SK-N-SH (cell line): ENCODE measurements at regions not wholly inside any gene's neighbourhood (a gene's known extent, or its start where the extent isn't known, plus 50 kb on each side); places are given as distances from the start of the nearest gene placed in this dataset.

Experiments used
- CTCF ChIA-PET: fragments of 300-600, 350-600 bp; formaldehyde crosslinking; extraction: SDS; loops from one replicate; lab custom pipeline; 2021; lab: Yijun Ruan, JAX
- POLR2A ChIA-PET: fragments of 350-600 bp; sonication (Branson Sonifier 250); formaldehyde crosslinking; extraction: SDS; loops from one replicate; lab custom pipeline; 2020; ENCODE audit warnings: antibody characterized with exemption, inconsistent platforms; lab: Yijun Ruan, JAX
- DNase-seq: peaks from one replicate; pipeline ENCODE4 v3.0.0; 2012
- H2AFZ ChIP-seq: fragments of 200-600 bp; sonication (generic); 2 replicates; pipeline ENCODE4 v1.8.1; 2016; ENCODE audit warnings: antibody characterized with exemption, mild to moderate bottlenecking, low read depth
- H3F3A ChIP-seq: fragments of 200-600 bp; sonication (generic); replicated peaks from 2 replicates; pipeline ENCODE3; 2016; ENCODE audit warnings: antibody characterized with exemption, mild to moderate bottlenecking; ENCODE audit not compliant: insufficient read depth
- H3K27ac ChIP-seq, 2 experiments: fragments of 200-500 bp in 1 of 2; fragments of 200-600 bp in 1 of 2; sonication (Bioruptor generic) in 1 of 2; sonication (generic), shearing (Covaris generic) in 1 of 2; 2 replicates each; pipeline versions ENCODE4 v1.5.1 to v1.6.1; 2014 to 2016; ENCODE audit warnings: low read depth in 2 of 2, inconsistent platforms in 1 of 2, low read length in 1 of 2, mild to moderate bottlenecking in 1 of 2, mixed read lengths in 1 of 2
- H3K27me3 ChIP-seq: fragments of 200-600 bp; sonication (generic), shearing (Covaris generic); 2 replicates; pipeline ENCODE4 v1.6.1; 2016; ENCODE audit warnings: mixed run types; ENCODE audit not compliant: insufficient read depth
- H3K36me3 ChIP-seq, 2 experiments: fragments of 200-500 bp in 1 of 2; fragments of 200-600 bp in 1 of 2; sonication (Bioruptor generic) in 1 of 2; sonication (generic) in 1 of 2; replicated peaks in 1 of 2; 2 replicates each; pipeline versions ENCODE3 to v1.5.1; 2014 to 2016; ENCODE audit warnings: low read length in 1 of 2, mild to moderate bottlenecking in 1 of 2; ENCODE audit not compliant: insufficient read depth in 2 of 2, control insufficient read depth in 1 of 2
- H3K4me1 ChIP-seq, 2 experiments: fragments of 200-500 bp in 1 of 2; fragments of 200-600 bp in 1 of 2; sonication (Bioruptor generic) in 1 of 2; sonication (generic), shearing (Covaris generic) in 1 of 2; 2 replicates each; pipeline versions ENCODE4 v1.5.1 to v1.6.1; 2014 to 2016; ENCODE audit warnings: low read depth in 1 of 2, low read length in 1 of 2, mixed run types in 1 of 2; ENCODE audit not compliant: insufficient read depth in 2 of 2, control insufficient read depth in 1 of 2
- H3K4me2 ChIP-seq: fragments of 200-600 bp; sonication (generic), shearing (Covaris generic); 2 replicates; pipeline ENCODE4 v1.6.1; 2017; ENCODE audit warnings: mixed run types
- H3K4me3 ChIP-seq, 2 experiments: fragments of 200-500 bp in 1 of 2; fragments of 200-600 bp in 1 of 2; sonication (Bioruptor generic) in 1 of 2; sonication (generic), shearing (Covaris generic) in 1 of 2; 2 replicates each; pipeline versions ENCODE4 v1.5.1 to v1.8.1; 2014 to 2016; ENCODE audit warnings: low read depth in 2 of 2, inconsistent platforms in 1 of 2, low read length in 1 of 2, mild to moderate bottlenecking in 1 of 2, mixed read lengths in 1 of 2, moderate library complexity in 1 of 2
- H3K79me2 ChIP-seq: fragments of 200-600 bp; sonication (generic); 2 replicates; pipeline ENCODE4 v1.8.1; 2017; ENCODE audit warnings: mild to moderate bottlenecking; ENCODE audit not compliant: insufficient read depth
- H3K9ac ChIP-seq: fragments of 200-600 bp; sonication (generic); 2 replicates; pipeline ENCODE4 v1.6.1; 2017; ENCODE audit warnings: mixed run types
- H3K9me2 ChIP-seq: fragments of 200-600 bp; sonication (generic); 2 replicates; pipeline ENCODE4 v1.6.1; 2017; ENCODE audit warnings: mixed run types
- H3K9me3 ChIP-seq: fragments of 200-600 bp; sonication (generic); 2 replicates; pipeline ENCODE4 v1.6.1; 2017; ENCODE audit warnings: mixed run types, mild to moderate bottlenecking, moderate library complexity
- H4K20me1 ChIP-seq: fragments of 200-600 bp; sonication (generic); 2 replicates; pipeline ENCODE4 v1.6.1; 2017; ENCODE audit warnings: mild to moderate bottlenecking, mixed run types; ENCODE audit not compliant: insufficient read depth
- FOXM1 ChIP-seq: IDR thresholded peaks from 2 replicates; pipeline ENCODE4 v1.4.0; 2012; ENCODE audit warnings: low read depth, mild to moderate bottlenecking
- GABPA ChIP-seq: IDR thresholded peaks from 2 replicates; pipeline ENCODE4 v1.4.0; 2012; ENCODE audit warnings: low read depth, mild to moderate bottlenecking
- GATA2 ChIP-seq: sonication (generic); formaldehyde crosslinking; IDR thresholded peaks from 2 replicates; pipeline ENCODE4 v1.5.0; 2020; ENCODE audit warnings: mild to moderate bottlenecking, missing genetic modification reagents
- JUND ChIP-seq: IDR thresholded peaks from 2 replicates; pipeline ENCODE4 v1.4.0; 2012
- NRF1 ChIP-seq: IDR thresholded peaks from 2 replicates; pipeline ENCODE4 v1.6.1; 2012; ENCODE audit warnings: low read depth, mild to moderate bottlenecking, low read length
- PBX3 ChIP-seq: IDR thresholded peaks from 2 replicates; pipeline ENCODE4; 2012
- POLR2AphosphoS5 ChIP-seq: IDR thresholded peaks from 2 replicates; pipeline ENCODE4 v1.6.1; 2012; ENCODE audit warnings: low read depth, low read length
- RAD21 ChIP-seq: IDR thresholded peaks from 2 replicates; pipeline ENCODE4 v1.6.1; 2012; ENCODE audit warnings: mild to moderate bottlenecking, low read length
- RCOR1 ChIP-seq: fragments of 150-350 bp; IDR thresholded peaks from 2 replicates; pipeline ENCODE4 v1.6.1; 2017; ENCODE audit warnings: antibody characterized with exemption, low read length
- REST ChIP-seq: IDR thresholded peaks from 2 replicates; pipeline ENCODE4 v1.6.1; 2012; ENCODE audit warnings: mild to moderate bottlenecking, low read depth, low read length, moderate library complexity
- RFX5 ChIP-seq: IDR thresholded peaks from 2 replicates; pipeline ENCODE4 v1.6.1; 2012; ENCODE audit warnings: mild to moderate bottlenecking, improper control_type of control experiment, low read length
- TEAD4 ChIP-seq: IDR thresholded peaks from 2 replicates; pipeline ENCODE4 v1.4.0; 2012; ENCODE audit warnings: mild to moderate bottlenecking, borderline replicate concordance; ENCODE audit not compliant: insufficient read depth
- USF2 ChIP-seq: fragments of 150-350 bp; IDR thresholded peaks from 2 replicates; pipeline ENCODE4 v1.6.1; 2017; ENCODE audit warnings: antibody characterized with exemption, low read length, low read depth, borderline replicate concordance
- WGBS: methylation state at CpG from one replicate; pipeline ENCODE4 v1.1.6; 2017; ENCODE audit warnings: low lambda C conversion rate; 5-methylcytosine and 5-hydroxymethylcytosine counted together
- TF ChIP-seq, protein P1 (sequence below): IDR thresholded peaks from 2 replicates; pipeline ENCODE4 v1.4.0; 2012; ENCODE audit warnings: low read depth, borderline replicate concordance
- TF ChIP-seq, protein P2 (sequence below): IDR thresholded peaks from 2 replicates; pipeline ENCODE4 v1.4.0; 2012; ENCODE audit warnings: low read depth, borderline replicate concordance

DNA sequence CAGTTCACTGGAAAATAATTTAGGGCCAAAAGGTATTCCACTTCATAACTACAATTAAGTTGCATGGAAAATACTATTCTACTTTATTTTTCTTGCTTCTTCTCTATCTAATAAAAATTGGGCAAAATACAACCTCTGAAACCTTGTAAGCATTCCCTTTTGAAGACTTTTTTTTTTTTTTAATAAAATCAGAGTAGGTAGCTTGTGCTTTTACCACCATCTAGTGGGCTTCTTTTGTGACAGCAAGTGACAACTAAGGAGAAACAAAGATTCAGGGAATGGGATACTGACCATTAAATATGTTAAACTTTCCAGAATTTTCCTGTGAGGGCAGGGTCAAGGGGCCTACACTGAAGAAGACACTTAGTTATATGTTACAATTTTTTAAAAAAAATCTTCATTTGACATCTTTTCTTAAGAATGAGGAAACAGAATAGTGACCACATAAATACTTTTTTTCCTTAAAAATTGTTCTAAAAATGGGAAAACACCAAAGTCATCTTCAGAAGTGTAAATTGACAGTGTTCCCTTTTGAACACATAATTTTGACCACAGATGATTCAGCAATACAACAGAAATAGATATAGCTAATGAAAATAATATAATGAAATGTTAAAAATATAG is 1183.2 kb upstream of the ACVR2A start (continued):
- no peak for TF ChIP-seq REST
- TF ChIP-seq POLR2AphosphoS5 = no peak
- TF ChIP-seq RFX5 = no peak
- TF ChIP-seq, protein P1, sequence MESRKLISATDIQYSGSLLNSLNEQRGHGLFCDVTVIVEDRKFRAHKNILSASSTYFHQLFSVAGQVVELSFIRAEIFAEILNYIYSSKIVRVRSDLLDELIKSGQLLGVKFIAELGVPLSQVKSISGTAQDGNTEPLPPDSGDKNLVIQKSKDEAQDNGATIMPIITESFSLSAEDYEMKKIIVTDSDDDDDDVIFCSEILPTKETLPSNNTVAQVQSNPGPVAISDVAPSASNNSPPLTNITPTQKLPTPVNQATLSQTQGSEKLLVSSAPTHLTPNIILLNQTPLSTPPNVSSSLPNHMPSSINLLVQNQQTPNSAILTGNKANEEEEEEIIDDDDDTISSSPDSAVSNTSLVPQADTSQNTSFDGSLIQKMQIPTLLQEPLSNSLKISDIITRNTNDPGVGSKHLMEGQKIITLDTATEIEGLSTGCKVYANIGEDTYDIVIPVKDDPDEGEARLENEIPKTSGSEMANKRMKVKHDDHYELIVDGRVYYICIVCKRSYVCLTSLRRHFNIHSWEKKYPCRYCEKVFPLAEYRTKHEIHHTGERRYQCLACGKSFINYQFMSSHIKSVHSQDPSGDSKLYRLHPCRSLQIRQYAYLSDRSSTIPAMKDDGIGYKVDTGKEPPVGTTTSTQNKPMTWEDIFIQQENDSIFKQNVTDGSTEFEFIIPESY = no peak
- no peak for TF ChIP-seq GATA2 (CRISPR knock-in tag)
- no peak for TF ChIP-seq USF2
- no peak for TF ChIP-seq TEAD4
- TF ChIP-seq, protein P2, sequence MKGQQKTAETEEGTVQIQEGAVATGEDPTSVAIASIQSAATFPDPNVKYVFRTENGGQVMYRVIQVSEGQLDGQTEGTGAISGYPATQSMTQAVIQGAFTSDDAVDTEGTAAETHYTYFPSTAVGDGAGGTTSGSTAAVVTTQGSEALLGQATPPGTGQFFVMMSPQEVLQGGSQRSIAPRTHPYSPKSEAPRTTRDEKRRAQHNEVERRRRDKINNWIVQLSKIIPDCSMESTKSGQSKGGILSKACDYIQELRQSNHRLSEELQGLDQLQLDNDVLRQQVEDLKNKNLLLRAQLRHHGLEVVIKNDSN = no peak
- TF ChIP-seq FOXM1 = no peak
- TF ChIP-seq GABPA = no peak
- TF ChIP-seq PBX3 = no peak
- no peak for TF ChIP-seq JUND
- peak; percentile 79 for TF ChIP-seq RAD21

DNA sequence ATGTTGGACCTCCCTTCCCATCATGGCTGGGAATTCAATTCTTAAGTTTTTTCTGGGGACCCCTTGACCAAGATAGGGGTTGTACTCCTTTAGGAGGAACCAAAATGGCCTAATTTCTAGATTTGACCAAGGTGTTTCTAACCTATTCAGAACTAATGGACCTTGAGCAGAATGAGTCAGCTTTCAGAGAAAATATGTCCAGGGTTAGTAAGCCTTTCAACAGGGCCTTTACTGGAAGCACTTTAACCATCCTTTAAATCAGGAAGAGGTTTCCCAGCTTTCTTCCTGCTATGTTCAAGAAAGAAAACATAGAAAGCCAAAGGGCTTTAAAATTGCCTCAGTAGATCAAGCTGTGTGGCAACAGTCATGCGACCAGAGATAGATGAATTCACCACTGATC is 1184.9 kb upstream of the ACVR2A start:
- Histone ChIP-seq H3K9me2 (no peaks in the 10 kb centered on the region), H3K27me3 (peaks cover 8% of the 10 kb centered on the region), H3F3A (no peaks in the 10 kb centered on the region), H2AFZ (no peak overlapping the region), H3K36me3 (no peaks in the 10 kb centered on the region), H3K4me1 (no peaks in the 10 kb centered on the region; a peak in 1 of 4 replicates), H4K20me1 (no peaks in the 10 kb centered on the region), H3K4me2 (no peak overlapping the region), H3K9me3 (no peaks in the 10 kb centered on the region), H3K27ac (no peak overlapping the region), H3K79me2 (no peaks in the 10 kb centered on the region), H3K9ac (no peak overlapping the region), H3K4me3 (no peak overlapping the region)
- ChIA-PET CTCF (no interaction called here), POLR2A (no interaction called here)
- no peak for DNase-seq
- TF ChIP-seq NRF1 (no peak), GATA2 (CRISPR knock-in tag) (no peak), RCOR1 (no peak)
- WGBS = 65% methylated on average over 1 of the region's 1 CpG
